ENCODE measurements at regions not wholly inside any gene's neighbourhood (a gene's known extent, or its start where the extent isn't known, plus 50 kb on each side); places are given as distances from the start of the nearest gene placed in this dataset.

DNA sequence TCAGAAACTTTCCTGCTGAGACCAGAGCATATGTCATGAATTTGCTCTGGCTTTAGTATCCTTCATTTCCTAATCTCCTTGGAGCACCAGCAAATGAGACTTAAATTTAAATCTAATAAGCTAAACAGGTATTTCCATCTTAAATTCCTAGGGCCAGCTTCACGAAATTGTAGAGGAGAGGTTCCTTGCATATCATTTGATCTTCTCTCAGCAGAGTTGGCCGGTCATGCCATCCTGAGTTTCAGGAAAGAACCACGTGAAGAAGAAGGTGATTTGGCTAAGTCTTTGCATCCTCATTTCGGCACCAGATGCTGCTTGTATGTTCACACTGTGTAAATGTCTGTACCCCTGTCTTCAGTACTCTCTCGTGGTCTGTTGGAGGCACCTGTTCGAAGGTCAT lies 370.4 kb upstream of the NBEA start:
- TF ChIP-seq KLF8 (tag by site-specific recombination; IDR thresholded peaks at IDR 0.05) (no peak), ZNF302 (tag by site-specific recombination; IDR thresholded peaks at IDR 0.05; ENCODE audit: low read depth) (no peak), ZNF785 (tag by site-specific recombination; IDR thresholded peaks at IDR 0.05) (no peak), ZNF624 (tag by site-specific recombination; IDR thresholded peaks at IDR 0.05) (no peak)
- TF ChIP-seq, protein P1, sequence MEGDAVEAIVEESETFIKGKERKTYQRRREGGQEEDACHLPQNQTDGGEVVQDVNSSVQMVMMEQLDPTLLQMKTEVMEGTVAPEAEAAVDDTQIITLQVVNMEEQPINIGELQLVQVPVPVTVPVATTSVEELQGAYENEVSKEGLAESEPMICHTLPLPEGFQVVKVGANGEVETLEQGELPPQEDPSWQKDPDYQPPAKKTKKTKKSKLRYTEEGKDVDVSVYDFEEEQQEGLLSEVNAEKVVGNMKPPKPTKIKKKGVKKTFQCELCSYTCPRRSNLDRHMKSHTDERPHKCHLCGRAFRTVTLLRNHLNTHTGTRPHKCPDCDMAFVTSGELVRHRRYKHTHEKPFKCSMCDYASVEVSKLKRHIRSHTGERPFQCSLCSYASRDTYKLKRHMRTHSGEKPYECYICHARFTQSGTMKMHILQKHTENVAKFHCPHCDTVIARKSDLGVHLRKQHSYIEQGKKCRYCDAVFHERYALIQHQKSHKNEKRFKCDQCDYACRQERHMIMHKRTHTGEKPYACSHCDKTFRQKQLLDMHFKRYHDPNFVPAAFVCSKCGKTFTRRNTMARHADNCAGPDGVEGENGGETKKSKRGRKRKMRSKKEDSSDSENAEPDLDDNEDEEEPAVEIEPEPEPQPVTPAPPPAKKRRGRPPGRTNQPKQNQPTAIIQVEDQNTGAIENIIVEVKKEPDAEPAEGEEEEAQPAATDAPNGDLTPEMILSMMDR (tag by site-specific recombination; IDR thresholded peaks at IDR 0.05), result no peak
